HL-60 (cell line): ENCODE measurements at regions not wholly inside any gene's neighbourhood (a gene's known extent, or its start where the extent isn't known, plus 50 kb on each side); places are given as distances from the start of the nearest gene placed in this dataset.
"Not testable (repeated sequence)": the region's sequence is repeated elsewhere in the genome, so short reads cannot be mapped to it uniquely, and the experiment has no call there.

Experiments
- DNase-seq, 2 experiments: peaks; one replicate each; pipeline ENCODE4 v3.0.0-alpha.2; 2010 to 2020; ENCODE audit warnings: low read depth in 1 of 2, low spot score in 1 of 2
- H3K27ac ChIP-seq: fragments of 250-450 bp; sonication (Bioruptor Pico); replicated peaks from 2 replicates; pipeline ENCODE4 v1.5.1; 2020; ENCODE audit warnings: mild to moderate bottlenecking, moderate library complexity
- H3K27me3 ChIP-seq: fragments of 250-450 bp; sonication (Bioruptor Pico); 2 replicates; pipeline ENCODE4 v1.5.1; 2021; ENCODE audit warnings: mild to moderate bottlenecking, moderate library complexity; ENCODE audit not compliant: insufficient read depth, poor library complexity, severe bottlenecking
- H3K4me3 ChIP-seq: replicated peaks from 2 replicates; pipeline ENCODE4 v1.5.1; 2011; ENCODE audit warnings: mild to moderate bottlenecking, control low read depth, low read length; ENCODE audit not compliant: insufficient read depth
- GABPA ChIP-seq: IDR thresholded peaks from 2 replicates; pipeline ENCODE4 v1.6.1; 2012; ENCODE audit warnings: low read depth
- POLR2AphosphoS5 ChIP-seq: IDR thresholded peaks from 2 replicates; pipeline ENCODE4 v1.6.1; 2012; ENCODE audit warnings: low read depth
- SPI1 ChIP-seq: IDR thresholded peaks from 2 replicates; pipeline ENCODE4 v1.6.1; 2012; ENCODE audit warnings: low read depth, mild to moderate bottlenecking, borderline replicate concordance
- TF ChIP-seq, protein P1 (sequence below): IDR thresholded peaks from one replicate; pipeline ENCODE4 v1.5.1; 2011; ENCODE audit warnings: low read length, control low read depth, inconsistent platforms; ENCODE audit not compliant: insufficient read depth
- TF ChIP-seq, protein P2 (sequence below): IDR thresholded peaks from 2 replicates; pipeline ENCODE4 v1.6.1; 2012; ENCODE audit warnings: low read depth; ENCODE audit not compliant: insufficient replicate concordance

DNA sequence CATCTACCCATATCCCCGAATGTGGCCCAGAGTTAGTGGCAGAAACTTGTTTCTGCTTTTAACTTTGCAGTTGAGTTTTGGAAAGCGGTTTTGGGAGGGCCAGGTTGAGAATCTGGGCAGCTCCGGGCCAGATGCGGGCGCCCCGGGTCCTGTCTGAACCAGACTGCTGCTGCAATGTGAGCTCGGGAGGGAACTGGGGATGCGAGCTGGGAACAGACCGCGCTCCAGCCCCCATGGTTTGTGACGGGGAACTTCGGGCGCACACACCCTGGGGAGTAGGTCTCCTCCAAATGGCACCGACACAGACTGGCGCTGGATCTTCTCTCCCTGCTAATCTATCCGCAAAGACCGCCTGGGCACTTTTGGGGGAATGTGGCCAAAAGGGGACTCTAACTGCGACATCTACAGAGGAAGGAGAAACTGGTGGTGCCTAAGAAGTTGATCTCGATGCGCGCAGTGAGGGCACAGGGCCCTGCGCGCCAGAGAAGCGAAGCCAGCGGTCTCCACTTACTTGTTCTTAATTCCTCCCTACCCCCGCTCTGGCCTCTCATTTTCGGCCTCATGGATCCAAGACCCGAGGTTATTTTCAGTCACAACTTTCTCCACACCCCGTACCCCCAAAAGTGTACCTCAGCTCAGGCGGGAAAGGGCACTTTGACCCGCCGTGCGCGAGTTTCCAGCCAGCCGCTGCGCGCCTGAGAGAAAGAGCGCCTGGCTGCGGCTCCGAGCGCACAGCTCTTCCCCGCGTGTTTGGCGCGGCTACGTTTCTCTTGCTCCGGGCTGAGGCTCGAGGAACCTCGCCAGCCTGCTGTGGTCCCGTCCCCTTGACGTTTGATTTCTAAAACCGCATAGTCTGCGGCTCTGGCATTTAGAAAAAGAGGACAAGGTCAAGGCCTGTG lies 411.0 kb upstream of the ESRRG start:
- DNase-seq = no peak
- TF ChIP-seq, protein P1, sequence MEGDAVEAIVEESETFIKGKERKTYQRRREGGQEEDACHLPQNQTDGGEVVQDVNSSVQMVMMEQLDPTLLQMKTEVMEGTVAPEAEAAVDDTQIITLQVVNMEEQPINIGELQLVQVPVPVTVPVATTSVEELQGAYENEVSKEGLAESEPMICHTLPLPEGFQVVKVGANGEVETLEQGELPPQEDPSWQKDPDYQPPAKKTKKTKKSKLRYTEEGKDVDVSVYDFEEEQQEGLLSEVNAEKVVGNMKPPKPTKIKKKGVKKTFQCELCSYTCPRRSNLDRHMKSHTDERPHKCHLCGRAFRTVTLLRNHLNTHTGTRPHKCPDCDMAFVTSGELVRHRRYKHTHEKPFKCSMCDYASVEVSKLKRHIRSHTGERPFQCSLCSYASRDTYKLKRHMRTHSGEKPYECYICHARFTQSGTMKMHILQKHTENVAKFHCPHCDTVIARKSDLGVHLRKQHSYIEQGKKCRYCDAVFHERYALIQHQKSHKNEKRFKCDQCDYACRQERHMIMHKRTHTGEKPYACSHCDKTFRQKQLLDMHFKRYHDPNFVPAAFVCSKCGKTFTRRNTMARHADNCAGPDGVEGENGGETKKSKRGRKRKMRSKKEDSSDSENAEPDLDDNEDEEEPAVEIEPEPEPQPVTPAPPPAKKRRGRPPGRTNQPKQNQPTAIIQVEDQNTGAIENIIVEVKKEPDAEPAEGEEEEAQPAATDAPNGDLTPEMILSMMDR = no peak
- TF ChIP-seq, protein P2, sequence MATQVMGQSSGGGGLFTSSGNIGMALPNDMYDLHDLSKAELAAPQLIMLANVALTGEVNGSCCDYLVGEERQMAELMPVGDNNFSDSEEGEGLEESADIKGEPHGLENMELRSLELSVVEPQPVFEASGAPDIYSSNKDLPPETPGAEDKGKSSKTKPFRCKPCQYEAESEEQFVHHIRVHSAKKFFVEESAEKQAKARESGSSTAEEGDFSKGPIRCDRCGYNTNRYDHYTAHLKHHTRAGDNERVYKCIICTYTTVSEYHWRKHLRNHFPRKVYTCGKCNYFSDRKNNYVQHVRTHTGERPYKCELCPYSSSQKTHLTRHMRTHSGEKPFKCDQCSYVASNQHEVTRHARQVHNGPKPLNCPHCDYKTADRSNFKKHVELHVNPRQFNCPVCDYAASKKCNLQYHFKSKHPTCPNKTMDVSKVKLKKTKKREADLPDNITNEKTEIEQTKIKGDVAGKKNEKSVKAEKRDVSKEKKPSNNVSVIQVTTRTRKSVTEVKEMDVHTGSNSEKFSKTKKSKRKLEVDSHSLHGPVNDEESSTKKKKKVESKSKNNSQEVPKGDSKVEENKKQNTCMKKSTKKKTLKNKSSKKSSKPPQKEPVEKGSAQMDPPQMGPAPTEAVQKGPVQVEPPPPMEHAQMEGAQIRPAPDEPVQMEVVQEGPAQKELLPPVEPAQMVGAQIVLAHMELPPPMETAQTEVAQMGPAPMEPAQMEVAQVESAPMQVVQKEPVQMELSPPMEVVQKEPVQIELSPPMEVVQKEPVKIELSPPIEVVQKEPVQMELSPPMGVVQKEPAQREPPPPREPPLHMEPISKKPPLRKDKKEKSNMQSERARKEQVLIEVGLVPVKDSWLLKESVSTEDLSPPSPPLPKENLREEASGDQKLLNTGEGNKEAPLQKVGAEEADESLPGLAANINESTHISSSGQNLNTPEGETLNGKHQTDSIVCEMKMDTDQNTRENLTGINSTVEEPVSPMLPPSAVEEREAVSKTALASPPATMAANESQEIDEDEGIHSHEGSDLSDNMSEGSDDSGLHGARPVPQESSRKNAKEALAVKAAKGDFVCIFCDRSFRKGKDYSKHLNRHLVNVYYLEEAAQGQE = no peak
- TF ChIP-seq SPI1 = no peak
- no peak for TF ChIP-seq POLR2AphosphoS5
- TF ChIP-seq GABPA = no peak
- no peak overlapping the region for H3K4me3 ChIP-seq
- H3K27me3 ChIP-seq = peaks cover 46% of the 10 kb centered on the region
- H3K27ac ChIP-seq = no peak overlapping the region

DNA sequence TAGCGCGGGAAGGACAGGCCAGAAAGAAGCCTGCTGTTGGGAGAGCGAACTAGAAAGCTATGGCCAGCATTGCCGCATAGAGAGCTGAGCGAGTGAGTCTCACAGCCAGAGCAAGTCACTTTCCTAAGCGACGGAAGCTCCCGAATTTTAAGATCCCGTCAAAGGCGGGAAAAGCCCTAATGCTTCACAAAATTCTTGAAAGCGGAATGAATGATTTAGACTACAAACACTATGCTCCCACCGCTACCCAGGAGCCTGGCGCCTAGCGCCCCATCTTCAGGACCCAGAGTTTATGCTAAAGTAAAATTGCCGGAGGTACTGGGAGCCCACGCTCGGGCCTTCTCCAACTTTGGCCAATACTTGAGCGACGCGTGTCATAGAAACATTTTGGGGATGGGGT lies 409.9 kb upstream of the ESRRG start:
- DNase-seq = no peak
- peaks cover 36% of the 10 kb centered on the region for H3K27me3 ChIP-seq
- TF ChIP-seq, protein P1 = no peak
- TF ChIP-seq, protein P2 = no peak
- no peak for TF ChIP-seq SPI1
- no peak for TF ChIP-seq GABPA
- no peak for TF ChIP-seq POLR2AphosphoS5
- H3K4me3 ChIP-seq = no peak overlapping the region
- H3K27ac ChIP-seq = no peak overlapping the region

- DNase-seq, H3K4me3 ChIP-seq, H3K27me3 ChIP-seq, H3K27ac ChIP-seq: not testable (repeated sequence)
Observed at GRCh38 chr1:217123340-217123739, 400.1 kb upstream of the ESRRG start.

GRCh38 chr1:217117973-217118465 lies 394.8 kb upstream of the ESRRG start:
- Histone ChIP-seq H3K4me3 (no peak overlapping the region), H3K27me3 (no peaks in the 10 kb centered on the region), H3K27ac (no peak overlapping the region)
- TF ChIP-seq SPI1 (no peak), GABPA (no peak), POLR2AphosphoS5 (no peak)
- TF ChIP-seq, protein P1 = no peak
- TF ChIP-seq, protein P2 = no peak
- DNase-seq = no peak
